ENCODE measurements at regions not wholly inside any gene's neighbourhood (a gene's known extent, or its start where the extent isn't known, plus 50 kb on each side); places are given as distances from the start of the nearest gene placed in this dataset.

- peaks cover 0 to 5% (median 0%) of the 10 kb centered on the region in 12 donors for H3K9me3 ChIP-seq
- H3K4me3 ChIP-seq = no peak overlapping the region
- intact Hi-C loops (cut with DNase I) = no loop called here
- no peaks in the 10 kb centered on the region for H3K36me3 ChIP-seq
- no peaks in the 10 kb centered on the region for H3K4me1 ChIP-seq
- TF ChIP-seq CTCF (IDR thresholded peaks at IDR 0.05) (no peak), POLR2A (IDR thresholded peaks at IDR 0.05) (no peak)
- no peak overlapping the region for H3K27ac ChIP-seq
- 68 to 76% (median 73%) methylated on average over 1 of the region's 1 CpG for WGBS, 4 donors
- no peaks in the 10 kb centered on the region for H3K27me3 ChIP-seq
- ATAC-seq (no peak), DNase-seq (no peak)
Observed at GRCh38 chr3:104044002-104044401, 1322.7 kb upstream of the ALCAM start.

GRCh38 chr3:104066658-104067057 lies 1300.1 kb upstream of the ALCAM start:
- no peaks in the 10 kb centered on the region for H3K27me3 ChIP-seq
- no peaks in the 10 kb centered on the region for H3K4me1 ChIP-seq
- no peak overlapping the region for H3K4me3 ChIP-seq
- H3K27ac ChIP-seq = no peak overlapping the region
- TF ChIP-seq CTCF (IDR thresholded peaks at IDR 0.05) (no peak), POLR2A (IDR thresholded peaks at IDR 0.05) (no peak)
- WGBS, 4 donors = 54 to 65% (median 61%) methylated on average over 2 of the region's 2 CpGs
- no peak for ATAC-seq
- H3K9me3 ChIP-seq = no peaks in the 10 kb centered on the region
- no peak for DNase-seq
- no peaks in the 10 kb centered on the region for H3K36me3 ChIP-seq
- intact Hi-C loops (cut with DNase I) = no loop called here

GRCh38 chr3:104069114-104069513 lies 1297.6 kb upstream of the ALCAM start:
- TF ChIP-seq POLR2A (IDR thresholded peaks at IDR 0.05) = no peak
- no peak for TF ChIP-seq CTCF (IDR thresholded peaks at IDR 0.05)
- Histone ChIP-seq H3K27ac (no peak overlapping the region), H3K4me3 (no peak overlapping the region), H3K27me3 (no peaks in the 10 kb centered on the region), H3K4me1 (no peaks in the 10 kb centered on the region), H3K36me3 (no peaks in the 10 kb centered on the region), H3K9me3 (peaks cover 0 to 8% (median 0%) of the 10 kb centered on the region in 12 donors)
- 58 to 71% (median 65%) methylated on average over 3 of the region's 3 CpGs for WGBS, 4 donors
- ATAC-seq (no peak), DNase-seq (no peak)
- intact Hi-C loops (cut with DNase I) = no loop called here

GRCh38 chr3:104070906-104071305 lies 1295.8 kb upstream of the ALCAM start:
- ATAC-seq = no peak
- 43 to 67% (median 54%) methylated on average over 1 of the region's 1 CpG for WGBS, 4 donors

More at GRCh38 chr3:104070906-104071305, 1295.8 kb upstream of the ALCAM start:
- Histone ChIP-seq H3K27me3 (no peaks in the 10 kb centered on the region), H3K4me3 (no peak overlapping the region), H3K9me3 (peaks cover 0 to 8% (median 0%) of the 10 kb centered on the region in 12 donors), H3K36me3 (no peaks in the 10 kb centered on the region), H3K27ac (no peak overlapping the region), H3K4me1 (no peaks in the 10 kb centered on the region)
- TF ChIP-seq POLR2A (IDR thresholded peaks at IDR 0.05) (no peak), CTCF (IDR thresholded peaks at IDR 0.05) (no peak)
- no peak for DNase-seq
- intact Hi-C loops (cut with DNase I) = no loop called here
